ENCODE measurements at regions not wholly inside any gene's neighbourhood (a gene's known extent, or its start where the extent isn't known, plus 50 kb on each side); places are given as distances from the start of the nearest gene placed in this dataset.

- no peak for TF ChIP-seq POLR2A (IDR thresholded peaks at IDR 0.05; ENCODE audit: low read depth, low read length)
- FAIRE-seq (no peak), DNase-seq (ENCODE audit: insufficient read length, low spot score) (no peak)
These were observed 531.2 kb upstream of the VRK2 start for GRCh38 chr2:57515366-57515765.

- FAIRE-seq (peak; percentile 80), DNase-seq (ENCODE audit: insufficient read length, low spot score) (no peak)
- TF ChIP-seq POLR2A (IDR thresholded peaks at IDR 0.05; ENCODE audit: low read depth, low read length) = no peak
These were observed 529.8 kb upstream of the VRK2 start for GRCh38 chr2:57516698-57517340.

- FAIRE-seq = no peak
These were observed 523.3 kb upstream of the VRK2 start for GRCh38 chr2:57523304-57523703.

GRCh38 chr2:57527685-57528084 is 518.9 kb upstream of the VRK2 start:
- no peak for TF ChIP-seq POLR2A (IDR thresholded peaks at IDR 0.05; ENCODE audit: low read depth, low read length)
- FAIRE-seq (no peak), DNase-seq (ENCODE audit: insufficient read length, low spot score) (no peak)

More at GRCh38 chr2:57523304-57523703, 523.3 kb upstream of the VRK2 start:
- DNase-seq (ENCODE audit: insufficient read length, low spot score) = no peak
- TF ChIP-seq POLR2A (IDR thresholded peaks at IDR 0.05; ENCODE audit: low read depth, low read length) = no peak

DNA sequence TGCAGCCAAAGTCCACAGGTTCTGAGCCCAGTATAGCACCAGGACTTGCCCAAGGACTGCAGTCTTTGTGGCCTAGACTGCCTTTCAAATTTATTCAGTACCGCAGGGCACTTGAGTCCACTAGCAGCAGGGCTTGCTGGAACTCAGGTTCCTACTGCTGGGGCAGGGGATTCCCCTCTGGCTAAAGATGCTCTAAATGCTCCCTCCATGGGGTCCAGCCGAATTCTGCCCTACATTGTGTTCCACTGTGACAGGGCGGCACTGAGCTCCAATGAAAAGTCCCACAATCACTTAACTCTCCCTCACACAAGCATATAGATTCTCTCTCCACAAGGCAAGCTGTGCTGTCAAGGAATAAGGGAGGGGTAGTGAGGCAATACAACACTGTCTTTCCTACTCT is 518.1 kb upstream of the VRK2 start:
- no peak for FAIRE-seq
- no peak for TF ChIP-seq POLR2A (IDR thresholded peaks at IDR 0.05; ENCODE audit: low read depth, low read length)
- no peak for DNase-seq (ENCODE audit: insufficient read length, low spot score)

GRCh38 chr2:57534358-57534757 is 512.2 kb upstream of the VRK2 start:
- no peak for DNase-seq (ENCODE audit: insufficient read length, low spot score)

DNA sequence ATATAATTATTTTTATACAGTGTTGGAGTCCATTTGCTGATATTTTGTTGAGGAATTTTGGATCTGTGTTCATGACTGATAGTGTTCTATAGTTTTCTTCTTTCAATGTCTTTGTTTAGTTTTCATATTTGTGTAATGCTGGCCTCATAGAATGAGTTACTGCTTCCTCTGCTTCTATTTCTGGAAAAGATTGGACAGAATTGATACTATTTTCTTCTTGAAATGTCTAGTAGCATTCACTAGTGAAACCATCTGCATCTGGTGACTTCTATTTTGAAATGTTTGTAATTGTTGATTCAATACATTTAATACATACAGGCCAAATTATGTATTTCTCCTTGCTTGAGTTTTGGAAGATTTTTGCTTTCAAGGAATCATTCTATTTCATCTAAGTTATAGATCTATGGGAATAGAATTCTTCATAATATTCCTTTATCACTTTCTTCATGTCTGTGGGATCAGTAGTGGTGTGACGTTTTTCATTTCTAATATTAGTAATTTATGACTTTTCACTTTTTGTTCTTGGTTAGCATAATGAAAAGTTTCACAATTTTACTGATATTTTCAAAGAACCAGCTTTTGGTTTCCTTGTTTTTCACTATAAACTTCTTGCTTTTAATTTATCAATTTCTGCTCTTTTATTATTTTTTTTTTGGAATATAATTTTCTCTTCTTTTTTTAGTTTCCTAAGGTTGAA is 509.9 kb upstream of the VRK2 start:
- no peak for DNase-seq (ENCODE audit: insufficient read length, low spot score)
- no peak for FAIRE-seq

More at GRCh38 chr2:57534358-57534757, 512.2 kb upstream of the VRK2 start:
- TF ChIP-seq POLR2A (IDR thresholded peaks at IDR 0.05; ENCODE audit: low read depth, low read length) = no peak
- FAIRE-seq = no peak

DNA sequence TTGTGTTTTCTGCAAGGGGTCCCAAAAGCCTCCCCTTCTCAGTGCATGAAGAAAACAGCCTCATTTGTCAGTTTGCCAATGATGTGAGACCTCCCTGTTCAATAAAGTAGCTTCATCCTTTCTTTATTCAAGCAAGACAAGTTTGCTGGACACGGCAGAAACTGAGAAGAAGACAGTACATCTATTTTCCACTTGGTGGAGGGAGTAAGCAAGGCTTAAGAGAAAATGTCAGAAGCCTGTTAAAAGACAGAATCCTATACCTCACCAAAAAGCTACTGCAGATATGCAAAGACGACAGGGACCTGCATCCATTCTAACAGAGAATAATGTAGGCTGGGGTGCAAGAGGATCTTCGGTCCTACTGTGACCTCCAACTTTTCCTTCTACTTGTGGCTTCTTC is 506.8 kb upstream of the VRK2 start:
- TF ChIP-seq POLR2A (IDR thresholded peaks at IDR 0.05; ENCODE audit: low read depth, low read length) = no peak
- DNase-seq (ENCODE audit: insufficient read length, low spot score) (no peak), FAIRE-seq (no peak)

More for the DNA sequence above, 509.9 kb upstream of the VRK2 start:
- no peak for TF ChIP-seq POLR2A (IDR thresholded peaks at IDR 0.05; ENCODE audit: low read depth, low read length)

DNA sequence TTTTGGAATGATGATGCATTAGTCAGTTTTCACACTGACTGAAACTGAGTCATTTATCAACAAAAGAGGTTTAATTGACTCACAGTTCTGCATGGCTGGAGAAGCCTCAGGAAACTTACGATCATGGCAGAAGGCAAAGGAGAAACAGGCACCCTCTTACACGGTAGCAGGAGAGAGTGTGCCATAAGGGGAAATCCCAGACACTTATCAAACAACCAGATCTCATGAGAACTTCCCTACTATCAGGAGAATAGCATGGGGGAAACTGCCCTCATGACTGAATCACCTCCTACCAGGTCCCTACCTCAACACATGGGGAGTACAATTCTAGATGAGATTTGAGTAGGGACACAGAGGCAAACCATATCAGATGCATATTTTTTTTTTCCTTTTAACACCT is 504.5 kb upstream of the VRK2 start:
- no peak for DNase-seq (ENCODE audit: insufficient read length, low spot score)
- no peak for TF ChIP-seq POLR2A (IDR thresholded peaks at IDR 0.05; ENCODE audit: low read depth, low read length)
- FAIRE-seq = no peak

DNA sequence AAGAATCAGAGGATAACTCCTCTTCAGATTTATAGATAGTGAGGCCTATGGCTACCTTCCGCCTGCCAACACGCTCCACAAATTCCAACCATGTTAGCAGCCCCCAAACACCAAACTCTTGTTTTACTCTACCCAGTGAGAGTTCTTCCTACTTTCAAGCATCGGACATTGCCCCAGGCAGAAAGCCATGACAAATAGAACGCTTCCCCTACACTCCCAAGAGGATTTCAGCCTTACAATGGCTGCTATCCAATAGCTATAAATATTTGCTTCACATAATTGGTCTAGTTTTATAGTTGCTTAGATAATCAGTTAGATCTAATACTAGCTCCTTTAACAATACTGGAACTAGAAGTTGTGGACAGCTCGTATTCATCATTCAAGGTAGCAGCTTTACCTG is 503.4 kb upstream of the VRK2 start:
- TF ChIP-seq POLR2A (IDR thresholded peaks at IDR 0.05; ENCODE audit: low read depth, low read length) = no peak
- DNase-seq (ENCODE audit: insufficient read length, low spot score) (no peak), FAIRE-seq (no peak)

DNA sequence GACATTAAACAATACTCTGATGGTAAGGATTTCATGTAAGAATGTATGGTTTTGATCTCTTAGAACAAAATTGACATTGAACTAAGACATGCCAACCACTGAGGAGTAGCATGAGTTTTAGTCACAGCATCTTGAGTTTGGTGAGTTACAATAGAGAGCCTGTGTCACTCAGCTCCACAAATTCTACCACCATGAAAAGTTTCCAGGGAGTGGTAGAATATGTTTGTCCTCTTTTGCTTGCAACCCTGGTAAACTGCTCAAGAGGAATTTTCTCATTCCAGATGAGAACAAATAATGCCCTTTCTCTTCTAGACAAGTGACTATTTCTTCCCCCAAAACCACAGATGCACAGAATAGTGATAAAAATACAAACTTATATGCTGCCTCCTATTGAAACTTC is 502.0 kb upstream of the VRK2 start:
- TF ChIP-seq POLR2A (IDR thresholded peaks at IDR 0.05; ENCODE audit: low read depth, low read length) = no peak
- FAIRE-seq (no peak), DNase-seq (ENCODE audit: insufficient read length, low spot score) (no peak)

DNA sequence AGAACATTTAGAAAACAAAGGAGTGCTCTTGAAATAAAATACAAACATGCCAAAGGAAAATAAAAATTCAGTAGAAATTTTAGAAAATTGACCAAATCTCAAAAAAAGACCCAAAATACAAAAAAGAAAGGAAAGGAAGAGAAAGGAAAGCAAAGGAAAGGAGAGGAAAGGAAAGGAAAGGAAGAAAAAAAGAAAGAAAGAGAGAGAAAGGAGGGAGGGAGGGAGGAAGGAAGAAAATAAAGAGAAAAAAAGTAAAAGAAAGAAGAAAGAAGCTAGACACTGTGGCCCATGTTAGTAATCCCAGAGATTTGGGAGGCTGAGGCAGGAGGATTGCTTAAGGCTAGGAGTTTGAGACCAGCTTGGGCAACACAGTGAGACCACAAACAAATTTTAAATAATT is 500.1 kb upstream of the VRK2 start:
- no peak for FAIRE-seq
- no peak for DNase-seq (ENCODE audit: insufficient read length, low spot score)
- TF ChIP-seq POLR2A (IDR thresholded peaks at IDR 0.05; ENCODE audit: low read depth, low read length) = no peak

- DNase-seq (ENCODE audit: insufficient read length, low spot score) (no peak), FAIRE-seq (no peak)
- TF ChIP-seq POLR2A (IDR thresholded peaks at IDR 0.05; ENCODE audit: low read depth, low read length) = no peak
These were observed 496.9 kb upstream of the VRK2 start for GRCh38 chr2:57549642-57550102.

DNA sequence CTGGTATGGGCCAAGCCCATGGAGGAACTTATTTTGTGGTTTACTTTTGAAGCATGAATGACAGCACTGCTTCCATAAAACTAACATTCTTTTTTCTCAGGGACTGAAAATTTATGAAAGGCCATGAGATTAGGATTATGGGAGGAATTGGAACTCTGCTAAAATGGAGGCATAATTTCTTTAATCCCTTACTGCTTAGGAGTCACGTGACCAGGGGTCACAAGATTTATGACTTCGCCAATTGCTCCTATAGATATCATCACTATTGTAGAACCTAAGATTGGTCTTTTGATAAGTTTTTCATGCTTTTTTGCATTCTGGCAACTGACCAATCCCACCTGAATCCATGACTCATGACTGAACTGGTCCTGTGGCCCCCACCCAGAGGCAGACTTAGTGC is 495.7 kb upstream of the VRK2 start:
- FAIRE-seq (no peak), DNase-seq (ENCODE audit: insufficient read length, low spot score) (no peak)
- no peak for TF ChIP-seq POLR2A (IDR thresholded peaks at IDR 0.05; ENCODE audit: low read depth, low read length)

- no peak for FAIRE-seq
- no peak for TF ChIP-seq POLR2A (IDR thresholded peaks at IDR 0.05; ENCODE audit: low read depth, low read length)
- no peak for DNase-seq (ENCODE audit: insufficient read length, low spot score)
These were observed 493.7 kb upstream of the VRK2 start for GRCh38 chr2:57552885-57553284.

All from H54 (cell line).